Activated T-cell treated with anti-CD3 and anti-CD28 coated beads, Interleukin-2, amount 50 U/mL, for 48 hours (primary cell): ENCODE measurements at regions not wholly inside any gene's neighbourhood (a gene's known extent, or its start where the extent isn't known, plus 50 kb on each side); places are given as distances from the start of the nearest gene placed in this dataset.
"Not testable (repeated sequence)": the region's sequence is repeated elsewhere in the genome, so short reads cannot be mapped to it uniquely, and the experiment has no call there.

Experiments
- DNase-seq, 2 experiments: peaks; one replicate each; pipeline ENCODE4 v3.0.0-alpha.2; 2020

- DNase-seq: no peak
Measured at GRCh38 chr13:73661687-73662425, 472.3 kb downstream of the KLF12 start.

GRCh38 chr13:73661066-73661465 lies 473.1 kb downstream of the KLF12 start:
- DNase-seq: no peak

GRCh38 chr13:73658639-73659038 lies 475.6 kb downstream of the KLF12 start:
- no peak for DNase-seq

GRCh38 chr13:73657821-73658540 lies 476.2 kb downstream of the KLF12 start:
- DNase-seq: no peak

GRCh38 chr13:73656863-73657262 lies 477.3 kb downstream of the KLF12 start:
- no peak for DNase-seq

- no peak for DNase-seq
Measured at GRCh38 chr13:73653688-73654087, 480.5 kb downstream of the KLF12 start.

GRCh38 chr13:73647417-73647816 lies 486.8 kb downstream of the KLF12 start:
- DNase-seq: no peak

- DNase-seq: not testable (repeated sequence)
Measured at GRCh38 chr13:73640476-73641179, 493.6 kb downstream of the KLF12 start.

GRCh38 chr13:73635166-73635787 lies 498.9 kb downstream of the KLF12 start:
- no peak for DNase-seq

GRCh38 chr13:73633817-73634460 lies 500.3 kb downstream of the KLF12 start:
- no peak for DNase-seq

GRCh38 chr13:73631411-73631810 lies 502.8 kb downstream of the KLF12 start:
- DNase-seq: no peak

GRCh38 chr13:73625562-73626339 lies 508.5 kb downstream of the KLF12 start:
- no peak for DNase-seq

GRCh38 chr13:73623281-73623680 lies 510.9 kb downstream of the KLF12 start:
- no peak for DNase-seq

GRCh38 chr13:73622381-73622780 lies 511.8 kb downstream of the KLF12 start:
- DNase-seq: no peak

- no peak for DNase-seq
Measured at GRCh38 chr13:73618275-73618865, 515.8 kb downstream of the KLF12 start.

GRCh38 chr13:73616861-73617260 lies 517.3 kb downstream of the KLF12 start:
- DNase-seq: no peak

- DNase-seq: no peak
Measured at GRCh38 chr13:73610799-73611592, 523.2 kb downstream of the KLF12 start.

- DNase-seq: no peak
Measured at GRCh38 chr13:73608711-73609485, 525.3 kb downstream of the KLF12 start.

GRCh38 chr13:73608157-73608516 lies 526.1 kb downstream of the KLF12 start:
- no peak for DNase-seq
